HFFc6 (cell line): ENCODE measurements at regions not wholly inside any gene's neighbourhood (a gene's known extent, or its start where the extent isn't known, plus 50 kb on each side); places are given as distances from the start of the nearest gene placed in this dataset.

Experiments used
- DNase-seq: peaks from one replicate; pipeline ENCODE4 v3.0.0-alpha.2; 2018
- H3K27ac Mint-ChIP-seq: 2 replicates; pipeline ENCODE4 v1.8.0; 2020; ENCODE audit warnings: mild to moderate bottlenecking, mixed read lengths
- H3K27me3 Mint-ChIP-seq: 2 replicates; pipeline ENCODE4 v1.8.0; 2021; ENCODE audit warnings: mild to moderate bottlenecking, moderate library complexity, mixed read lengths; ENCODE audit not compliant: insufficient read depth
- H3K36me3 Mint-ChIP-seq: 2 replicates; pipeline ENCODE4 v1.8.0; 2021; ENCODE audit warnings: low read depth, mixed read lengths
- H3K4me1 Mint-ChIP-seq: 2 replicates; pipeline ENCODE4 v1.8.0; 2020; ENCODE audit warnings: low read depth, mixed read lengths
- H3K4me3 Mint-ChIP-seq: 2 replicates; pipeline ENCODE4 v1.8.0; 2020; ENCODE audit warnings: mild to moderate bottlenecking, moderate library complexity, mixed read lengths
- H3K9me3 Mint-ChIP-seq: 2 replicates; pipeline ENCODE4 v1.8.0; 2020; ENCODE audit warnings: mild to moderate bottlenecking, mixed read lengths
- TF ChIP-seq, protein P1 (sequence below): fragments of 200-600 bp; sonication (generic); IDR thresholded peaks from 2 replicates; pipeline ENCODE4 v1.5.0; 2021; ENCODE audit warnings: antibody characterized with exemption, mild to moderate bottlenecking

DNA sequence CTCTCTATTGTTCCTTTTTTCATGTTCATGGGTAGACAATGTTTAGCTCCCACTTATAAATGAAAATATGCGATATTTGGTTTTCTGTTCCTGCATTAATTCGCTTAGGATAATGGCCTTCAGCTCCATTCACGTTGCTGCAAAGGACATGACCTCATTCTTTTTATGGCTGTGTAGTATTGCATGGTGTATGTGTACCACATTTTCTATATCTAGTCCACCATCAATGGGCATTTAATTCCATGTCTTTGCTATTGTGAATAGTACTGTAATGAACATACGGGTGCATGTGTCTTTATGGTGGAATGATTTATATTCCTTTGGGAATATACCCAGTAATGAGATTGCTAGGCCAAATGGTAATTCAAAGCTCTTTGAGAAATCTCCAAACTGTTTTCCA is 392.0 kb downstream of the EFNA5 start:
- TF ChIP-seq, protein P1, sequence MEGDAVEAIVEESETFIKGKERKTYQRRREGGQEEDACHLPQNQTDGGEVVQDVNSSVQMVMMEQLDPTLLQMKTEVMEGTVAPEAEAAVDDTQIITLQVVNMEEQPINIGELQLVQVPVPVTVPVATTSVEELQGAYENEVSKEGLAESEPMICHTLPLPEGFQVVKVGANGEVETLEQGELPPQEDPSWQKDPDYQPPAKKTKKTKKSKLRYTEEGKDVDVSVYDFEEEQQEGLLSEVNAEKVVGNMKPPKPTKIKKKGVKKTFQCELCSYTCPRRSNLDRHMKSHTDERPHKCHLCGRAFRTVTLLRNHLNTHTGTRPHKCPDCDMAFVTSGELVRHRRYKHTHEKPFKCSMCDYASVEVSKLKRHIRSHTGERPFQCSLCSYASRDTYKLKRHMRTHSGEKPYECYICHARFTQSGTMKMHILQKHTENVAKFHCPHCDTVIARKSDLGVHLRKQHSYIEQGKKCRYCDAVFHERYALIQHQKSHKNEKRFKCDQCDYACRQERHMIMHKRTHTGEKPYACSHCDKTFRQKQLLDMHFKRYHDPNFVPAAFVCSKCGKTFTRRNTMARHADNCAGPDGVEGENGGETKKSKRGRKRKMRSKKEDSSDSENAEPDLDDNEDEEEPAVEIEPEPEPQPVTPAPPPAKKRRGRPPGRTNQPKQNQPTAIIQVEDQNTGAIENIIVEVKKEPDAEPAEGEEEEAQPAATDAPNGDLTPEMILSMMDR, result no peak
- H3K27me3 Mint-ChIP-seq, result no peaks in the 10 kb centered on the region; the same call in 1 of the 2 replicates

DNA sequence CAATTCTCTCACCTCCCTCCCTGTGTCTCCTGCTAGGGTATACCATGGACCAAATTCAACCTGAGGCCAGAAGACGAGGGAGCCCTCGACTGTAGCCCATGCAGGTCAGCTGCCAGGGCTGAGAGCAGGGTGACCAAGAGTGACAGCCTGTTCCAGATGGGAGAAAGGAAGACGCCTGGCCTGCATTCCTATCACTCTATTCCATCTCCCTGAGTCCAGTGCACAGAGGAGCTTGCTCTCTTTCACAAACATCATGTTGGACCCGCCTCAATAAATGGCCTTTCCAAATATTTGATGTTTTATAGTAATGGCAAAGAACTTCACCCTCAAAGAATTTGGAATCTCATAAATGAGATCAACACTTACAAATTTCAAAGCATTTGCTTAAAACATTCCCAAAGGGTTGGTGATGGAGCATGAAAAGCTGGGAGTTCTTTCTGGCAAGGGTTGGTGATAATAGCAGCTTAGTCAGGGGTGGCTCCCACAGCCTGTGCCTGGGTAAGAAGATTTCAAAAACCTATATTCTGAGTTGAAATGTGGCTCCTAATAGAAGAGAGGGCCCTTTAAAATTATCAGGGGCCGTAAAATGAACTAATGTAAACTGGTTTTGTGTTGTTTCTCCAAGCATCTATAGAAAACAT is 393.1 kb downstream of the EFNA5 start:
- TF ChIP-seq, protein P1, result no peak
- no peak overlapping the region for H3K27ac Mint-ChIP-seq
- no peaks in the 10 kb centered on the region for H3K36me3 Mint-ChIP-seq
- H3K4me3 Mint-ChIP-seq, result no peak overlapping the region
- H3K4me1 Mint-ChIP-seq, result no peaks in the 10 kb centered on the region
- no peaks in the 10 kb centered on the region; the same call in 1 of the 2 replicates for H3K27me3 Mint-ChIP-seq
- peaks cover 12% of the 10 kb centered on the region for H3K9me3 Mint-ChIP-seq
- DNase-seq, result no peak

More for the DNA sequence above, 392.0 kb downstream of the EFNA5 start:
- H3K4me3 Mint-ChIP-seq, result no peak overlapping the region
- no peak overlapping the region for H3K27ac Mint-ChIP-seq
- H3K36me3 Mint-ChIP-seq, result no peaks in the 10 kb centered on the region
- H3K4me1 Mint-ChIP-seq, result no peaks in the 10 kb centered on the region
- peaks cover 21% of the 10 kb centered on the region for H3K9me3 Mint-ChIP-seq
- no peak for DNase-seq

DNA sequence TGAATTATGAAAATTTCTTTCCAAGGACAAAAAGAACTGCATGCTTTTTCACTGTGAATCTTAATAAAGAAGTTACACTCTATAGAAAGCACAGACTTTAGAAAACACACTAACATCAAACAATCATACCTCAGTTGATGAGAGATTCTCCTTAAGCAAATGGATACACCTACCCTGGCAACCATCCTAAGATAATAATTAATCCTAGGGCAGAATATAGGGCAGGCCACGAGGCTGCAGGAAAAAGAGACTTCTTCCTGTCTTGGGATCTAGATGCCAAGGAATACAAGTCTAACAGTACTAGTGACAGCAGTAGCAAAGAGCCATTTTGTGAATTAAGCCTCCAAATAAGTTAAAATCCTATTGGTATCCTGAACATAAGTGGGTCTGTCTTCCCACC is 395.4 kb downstream of the EFNA5 start:
- peaks cover 18% of the 10 kb centered on the region for H3K9me3 Mint-ChIP-seq
- H3K4me1 Mint-ChIP-seq, result no peaks in the 10 kb centered on the region

DNA sequence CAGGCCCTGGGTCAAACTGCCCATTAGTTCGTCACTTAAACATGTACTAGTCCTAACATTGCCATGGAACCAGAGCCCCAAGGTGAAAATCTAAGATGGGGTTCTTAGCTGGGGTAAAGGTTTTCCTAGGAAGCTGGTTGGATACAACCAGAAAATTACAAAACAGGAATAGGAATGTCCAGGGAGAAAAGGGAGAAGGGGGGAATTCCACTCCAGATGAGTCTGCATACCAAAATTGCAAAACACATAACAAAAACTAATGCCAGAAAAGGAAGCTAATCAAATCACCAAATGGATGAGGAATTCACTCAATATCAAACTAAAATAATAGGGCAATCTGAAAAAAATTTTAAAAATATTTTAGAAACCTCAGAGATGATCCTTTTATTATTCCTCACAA is 396.2 kb downstream of the EFNA5 start:
- DNase-seq, result no peak
- Mint-ChIP-seq H3K36me3 (no peaks in the 10 kb centered on the region), H3K4me3 (no peak overlapping the region), H3K4me1 (no peaks in the 10 kb centered on the region), H3K27ac (no peak overlapping the region), H3K9me3 (peaks cover 18% of the 10 kb centered on the region), H3K27me3 (no peaks in the 10 kb centered on the region; the same call in 1 of the 2 replicates)
- TF ChIP-seq, protein P1, result no peak

More for the DNA sequence above, 395.4 kb downstream of the EFNA5 start:
- no peak overlapping the region for H3K27ac Mint-ChIP-seq
- TF ChIP-seq, protein P1, result no peak
- DNase-seq, result no peak
- H3K4me3 Mint-ChIP-seq, result no peak overlapping the region
- H3K27me3 Mint-ChIP-seq, result no peaks in the 10 kb centered on the region; the same call in 1 of the 2 replicates
- H3K36me3 Mint-ChIP-seq, result no peaks in the 10 kb centered on the region

DNA sequence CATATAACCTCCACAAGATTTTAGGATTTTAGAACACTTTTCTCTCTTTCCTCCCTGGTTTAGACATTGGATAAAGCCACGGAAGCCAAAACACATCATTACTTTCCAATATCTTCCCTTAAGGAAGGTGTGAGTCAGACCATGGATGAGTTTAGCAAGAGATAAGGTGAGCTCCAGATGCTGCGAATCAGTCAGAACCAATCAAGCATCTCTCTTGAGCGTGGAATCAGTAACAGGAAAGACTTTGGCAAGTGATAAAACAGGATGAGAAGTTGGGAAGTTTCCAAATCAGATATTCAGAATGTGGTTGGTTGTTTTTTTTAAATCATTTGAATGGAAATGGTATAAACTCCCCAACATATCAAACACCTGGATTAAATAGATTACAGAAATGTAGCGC is 397.8 kb downstream of the EFNA5 start:
- TF ChIP-seq, protein P1, result no peak
- peaks cover 18% of the 10 kb centered on the region for H3K9me3 Mint-ChIP-seq
- H3K36me3 Mint-ChIP-seq, result no peaks in the 10 kb centered on the region
- no peaks in the 10 kb centered on the region for H3K4me1 Mint-ChIP-seq
- H3K27me3 Mint-ChIP-seq, result no peaks in the 10 kb centered on the region; the same call in 1 of the 2 replicates
- DNase-seq, result no peak
- H3K27ac Mint-ChIP-seq, result no peak overlapping the region
- no peak overlapping the region for H3K4me3 Mint-ChIP-seq
